TTC549 (cell line): ENCODE measurements at regions not wholly inside any gene's neighbourhood (a gene's known extent, or its start where the extent isn't known, plus 50 kb on each side); places are given as distances from the start of the nearest gene placed in this dataset.
"Not testable (repeated sequence)": the region's sequence is repeated elsewhere in the genome, so short reads cannot be mapped to it uniquely, and the experiment has no call there.

Experiments used
- FAIRE-seq: peaks from 2 replicates; lab custom pipeline; 2012; peaks lifted over from hg19 to GRCh38; lab: Jason Lieb, UNC

DNA sequence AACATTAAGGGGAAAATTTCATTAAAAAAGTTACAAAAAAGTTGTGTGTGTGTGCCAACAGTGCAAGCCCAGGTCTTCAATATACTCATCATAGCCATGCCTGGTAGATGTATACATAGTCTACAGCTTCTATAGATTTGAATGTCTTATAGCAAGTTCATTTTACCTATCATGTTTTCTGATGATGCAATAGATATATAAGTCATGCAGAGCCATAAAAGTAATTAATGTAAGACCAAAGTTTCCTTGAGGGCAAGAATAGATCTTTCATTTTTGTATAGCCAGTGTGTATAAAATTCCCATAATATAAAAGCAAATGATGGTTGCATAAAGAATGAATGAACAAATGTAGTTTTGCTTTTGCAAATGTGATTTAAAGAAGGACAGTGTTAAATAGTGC, 1138.4 kb downstream of the TBL1XR1 start:
- FAIRE-seq = no peak

DNA sequence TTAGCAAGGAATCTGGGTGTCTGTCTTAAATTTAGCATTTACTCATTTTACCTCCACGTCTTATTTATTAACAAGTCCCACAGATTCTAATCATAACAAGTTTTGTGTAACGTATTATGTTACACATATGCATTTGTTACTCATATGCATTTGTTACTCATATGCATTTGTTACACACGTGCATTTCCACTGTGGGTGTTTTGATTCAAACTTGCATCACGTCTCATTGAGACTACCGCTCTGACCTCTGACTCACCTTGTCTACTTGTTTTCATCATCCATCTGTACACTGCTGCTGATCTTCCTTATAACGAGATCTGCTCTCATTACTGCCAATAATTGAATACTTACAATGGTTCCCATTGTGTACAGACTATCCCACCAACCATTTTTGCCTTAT, 1141.4 kb downstream of the TBL1XR1 start:
- FAIRE-seq = no peak

DNA sequence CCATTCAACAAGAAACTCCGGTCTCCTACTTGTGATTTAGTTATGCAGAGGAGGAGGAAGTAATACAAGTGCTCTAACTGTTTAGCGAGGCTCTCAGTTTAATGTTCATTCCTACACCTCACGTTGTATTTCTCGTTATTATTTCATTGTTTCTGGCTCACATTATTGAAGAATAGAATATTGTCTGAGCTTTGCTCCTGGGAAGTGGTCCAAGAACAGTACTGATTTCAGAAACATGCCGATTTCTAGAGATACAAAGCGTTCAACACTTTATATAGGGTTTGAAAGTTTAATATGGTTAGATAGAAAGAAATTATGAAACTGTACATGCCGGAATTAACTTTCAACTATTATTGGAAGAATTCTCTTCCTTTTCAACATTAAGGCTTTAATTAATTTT, 1145.5 kb downstream of the TBL1XR1 start:
- no peak for FAIRE-seq

DNA sequence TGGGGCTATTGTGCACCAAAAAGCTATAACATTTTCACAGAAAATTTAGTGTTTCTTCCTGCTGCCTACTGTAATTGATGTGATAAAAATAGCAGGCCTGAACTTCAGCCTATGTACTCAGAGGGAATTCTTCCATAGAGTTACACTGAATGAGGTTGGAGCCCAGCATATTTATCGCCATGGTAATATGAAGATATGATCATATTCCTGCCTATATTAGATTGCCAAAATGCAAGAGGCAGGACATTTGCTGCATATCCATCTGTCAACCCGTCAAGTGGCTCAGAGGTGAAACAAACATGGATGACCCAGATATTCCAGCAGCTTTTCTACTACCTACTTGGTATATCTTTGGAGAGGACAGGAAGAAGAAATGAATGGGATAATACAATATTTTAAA, 1150.6 kb downstream of the TBL1XR1 start:
- no peak for FAIRE-seq

- FAIRE-seq = no peak
Measured at GRCh38 chr3:176041812-176042211, 1155.5 kb downstream of the TBL1XR1 start.

DNA sequence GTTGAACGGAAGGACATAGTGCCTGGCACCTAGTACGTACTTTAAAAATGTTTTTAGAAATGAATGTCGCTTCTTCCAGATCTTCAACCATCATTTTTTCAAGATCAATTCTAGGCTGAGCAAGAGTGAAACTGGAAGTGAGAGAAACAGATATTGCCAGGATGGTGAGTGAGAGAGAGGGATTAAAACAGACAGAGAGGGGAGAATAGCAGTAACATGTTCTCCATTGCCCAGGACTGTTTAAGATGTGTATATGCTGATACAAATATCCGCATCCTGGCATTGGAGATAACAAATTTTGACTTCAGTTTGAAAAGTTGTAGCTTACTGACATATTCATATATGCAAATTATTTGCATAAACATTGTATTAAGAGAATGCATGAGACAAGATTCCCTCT, 1156.1 kb downstream of the TBL1XR1 start:
- no peak for FAIRE-seq

DNA sequence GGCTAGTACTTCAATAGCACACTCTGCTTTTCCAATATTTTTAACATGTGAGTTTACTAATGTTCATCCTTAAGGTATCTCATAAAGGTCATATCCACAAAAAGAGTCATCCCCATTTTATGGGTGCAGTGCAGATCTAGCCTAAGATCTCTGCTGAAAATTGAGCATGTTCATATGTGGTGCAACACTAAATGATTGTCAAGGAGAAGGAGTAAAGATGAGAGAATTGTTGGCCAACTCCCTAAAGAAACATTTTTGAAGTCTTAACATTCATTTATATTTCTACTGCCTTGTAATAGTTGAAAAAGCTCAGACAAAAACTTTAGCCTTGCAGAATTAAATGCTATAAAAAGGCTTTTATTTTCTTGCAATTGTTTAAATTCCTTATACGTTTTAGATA, 1159.6 kb downstream of the TBL1XR1 start:
- FAIRE-seq = no peak

- no peak for FAIRE-seq
Measured at GRCh38 chr3:176032043-176032442, 1165.2 kb downstream of the TBL1XR1 start.

DNA sequence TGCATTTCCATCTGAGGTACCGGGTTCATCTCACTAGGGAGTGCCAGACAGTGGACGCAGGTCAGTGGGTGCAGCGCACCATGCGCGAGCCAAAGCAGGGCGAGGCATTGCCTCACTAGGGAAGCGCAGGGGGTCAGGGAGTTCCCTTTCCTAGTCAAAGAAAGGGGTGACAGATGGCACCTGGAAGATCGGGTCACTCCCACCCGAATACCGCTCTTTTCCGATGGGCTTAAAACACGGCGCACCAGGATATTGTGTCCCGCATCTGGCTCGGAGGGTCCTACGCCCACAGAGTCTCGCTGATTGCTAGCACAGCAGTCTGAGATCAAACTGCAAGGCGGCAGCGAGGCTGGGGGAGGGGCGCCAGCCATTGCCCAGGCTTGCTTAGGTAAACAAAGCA, 1157.1 kb downstream of the NAALADL2 start:
- not testable (repeated sequence) for FAIRE-seq

DNA sequence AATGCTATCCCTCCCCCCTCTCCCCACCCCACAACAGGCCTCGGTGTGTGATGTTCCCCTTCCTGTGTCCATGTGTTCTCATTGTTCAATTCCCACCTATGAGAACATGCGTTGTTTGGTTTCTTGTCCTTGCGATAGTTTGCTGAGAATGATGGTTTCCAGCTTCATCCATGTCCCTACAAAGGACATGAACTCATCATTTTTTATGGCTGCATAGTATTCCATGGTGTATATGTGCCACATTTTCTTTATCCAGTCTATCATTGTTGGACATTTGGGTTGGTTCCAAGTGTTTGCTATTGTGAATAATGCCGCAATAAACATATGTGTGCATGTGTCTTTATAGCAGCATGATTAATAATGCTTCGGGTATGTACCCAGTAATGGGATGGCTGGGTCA, 1156.1 kb downstream of the NAALADL2 start:
- FAIRE-seq = not testable (repeated sequence)

DNA sequence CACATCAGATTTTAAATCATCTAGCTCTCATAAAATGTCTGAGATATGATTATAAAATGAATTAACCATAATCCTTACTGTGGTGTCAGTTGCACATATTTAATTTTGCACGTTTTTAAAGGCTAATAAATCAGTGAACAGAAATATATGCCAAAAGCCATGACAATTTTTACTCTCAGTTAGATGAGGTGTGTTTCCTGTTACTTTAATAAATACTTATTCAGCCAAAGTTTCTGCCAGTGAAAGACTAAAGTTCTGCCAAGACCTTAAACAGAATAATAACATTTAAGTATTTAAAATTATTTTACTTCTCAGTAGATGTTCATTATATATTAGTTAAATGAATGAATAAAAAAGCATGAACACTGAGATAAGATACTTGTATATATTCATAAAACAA, 1150.1 kb downstream of the NAALADL2 start:
- no peak for FAIRE-seq

- FAIRE-seq = no peak
Measured at GRCh38 chr3:176005564-176005963, 1146.4 kb downstream of the NAALADL2 start.

- no peak for FAIRE-seq
Measured at GRCh38 chr3:175989161-175989560, 1130.0 kb downstream of the NAALADL2 start.

DNA sequence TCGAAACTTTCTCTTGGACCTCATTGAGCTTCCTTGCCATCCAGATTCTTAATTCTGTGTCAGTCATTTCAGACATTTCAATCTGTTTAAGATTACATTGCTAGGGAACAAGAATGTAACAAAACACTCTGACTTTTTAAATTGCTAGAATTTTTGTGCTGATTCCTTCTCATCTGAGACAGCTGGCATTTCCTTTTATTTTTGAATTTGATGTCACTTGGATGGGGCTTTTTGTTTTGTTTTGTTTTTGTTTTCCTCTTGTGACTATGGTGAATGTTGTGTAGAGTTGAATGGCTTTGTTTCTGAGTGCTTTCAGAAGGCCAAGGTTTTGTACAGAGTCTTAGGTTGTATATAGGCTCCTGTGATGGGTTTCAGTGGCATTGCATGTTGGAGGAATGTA, 1129.3 kb downstream of the NAALADL2 start:
- no peak for FAIRE-seq

- no peak for FAIRE-seq
Measured at GRCh38 chr3:175985781-175986180, 1126.6 kb downstream of the NAALADL2 start.

- FAIRE-seq = no peak
Measured at GRCh38 chr3:175983379-175983778, 1124.2 kb downstream of the NAALADL2 start.

GRCh38 chr3:175980486-175981090, 1121.5 kb downstream of the NAALADL2 start:
- FAIRE-seq = no peak

DNA sequence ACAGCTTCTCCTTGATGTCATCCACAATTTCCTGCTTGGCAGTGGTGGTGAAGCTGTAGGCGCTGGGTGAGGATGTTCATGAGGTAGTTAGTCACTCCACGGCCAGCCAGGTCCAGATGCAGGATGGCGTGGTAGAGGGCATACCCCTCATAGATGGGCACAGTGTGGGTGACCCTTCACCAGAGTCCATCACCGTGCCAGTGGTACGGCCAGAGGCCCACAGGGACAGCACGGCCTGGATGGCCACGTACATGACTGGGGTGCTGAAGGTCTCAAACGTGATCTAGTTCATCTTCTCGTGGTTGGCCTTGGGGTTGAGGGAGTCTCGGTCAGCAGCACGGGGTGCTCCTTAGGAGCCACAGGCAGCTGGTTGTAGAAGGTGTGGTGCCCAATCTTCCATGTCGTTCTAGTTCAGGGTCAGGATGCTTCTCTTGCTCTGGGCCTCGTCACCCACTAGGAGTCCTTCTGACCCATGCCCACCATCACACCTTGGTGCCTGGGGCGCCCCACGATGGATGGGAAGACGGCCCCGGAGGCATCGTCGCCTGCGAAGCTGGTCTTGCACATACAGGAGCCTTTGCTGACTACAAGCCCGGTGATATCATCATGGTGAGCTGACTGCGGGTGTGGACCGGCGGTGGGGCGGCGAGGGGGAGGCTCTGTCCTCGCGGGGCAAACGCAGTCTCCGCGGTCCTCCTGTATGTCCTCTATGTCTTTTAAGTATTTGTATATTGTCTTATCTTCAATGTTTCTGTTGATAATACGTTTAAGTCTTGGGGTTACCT, 1119.0 kb downstream of the NAALADL2 start:
- no peak for FAIRE-seq

DNA sequence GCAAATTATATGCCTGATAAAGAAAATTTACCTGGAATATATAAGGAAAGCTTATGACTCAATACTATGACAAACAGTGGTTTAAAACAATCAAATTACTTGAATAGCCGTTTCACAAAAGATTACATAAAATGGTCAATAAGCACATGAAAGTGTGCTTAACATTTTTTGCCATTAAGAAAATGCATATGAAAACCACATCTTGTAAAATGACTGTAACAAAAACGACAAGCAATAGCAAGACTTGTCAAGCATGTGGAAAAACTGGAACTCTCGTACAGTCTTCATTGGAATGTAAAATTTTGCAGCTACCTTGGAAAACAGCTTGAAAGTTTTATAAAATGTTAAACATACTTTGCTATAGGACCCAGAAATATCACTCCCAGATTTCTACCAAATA, 1110.3 kb downstream of the NAALADL2 start:
- FAIRE-seq = no peak

- FAIRE-seq = no peak
Measured at GRCh38 chr3:175965036-175965435, 1105.9 kb downstream of the NAALADL2 start.

GRCh38 chr3:175957427-175957826, 1098.3 kb downstream of the NAALADL2 start:
- no peak for FAIRE-seq

- FAIRE-seq = no peak
Measured at GRCh38 chr3:175956964-175957363, 1097.8 kb downstream of the NAALADL2 start.

DNA sequence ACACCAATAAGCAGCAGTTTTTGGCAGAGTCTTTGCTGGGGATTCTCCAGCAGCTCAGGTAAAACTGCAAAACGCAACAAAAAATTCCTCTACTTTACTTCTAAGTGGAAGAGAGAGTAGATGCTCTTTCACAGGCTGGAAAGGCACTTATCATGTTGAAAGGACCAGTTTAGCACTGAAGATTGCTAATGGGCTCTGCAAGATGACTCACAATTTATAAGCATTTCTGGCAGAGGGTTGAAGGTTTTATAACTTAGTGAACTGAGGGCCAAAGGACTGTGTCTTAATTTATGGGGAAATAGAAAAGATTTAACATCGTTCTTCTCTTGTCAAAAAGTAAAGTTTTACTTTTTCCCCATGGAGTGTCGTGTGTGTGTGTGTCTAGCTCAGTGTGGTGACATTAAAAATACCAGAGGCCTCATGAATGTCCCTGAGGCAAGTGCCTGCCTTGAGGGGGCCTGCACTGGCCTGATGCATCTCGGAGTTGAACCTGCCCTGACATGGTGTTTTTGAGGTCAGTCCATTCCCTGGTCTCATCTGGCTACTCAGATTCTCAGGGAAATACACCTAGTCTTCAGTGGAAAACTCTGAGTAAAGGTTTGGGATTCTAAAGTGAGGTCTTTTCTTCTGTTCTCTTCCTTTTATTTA, 1092.0 kb downstream of the NAALADL2 start:
- no peak for FAIRE-seq

GRCh38 chr3:175948041-175948440, 1088.9 kb downstream of the NAALADL2 start:
- no peak for FAIRE-seq
